ENCODE measurements at regions not wholly inside any gene's neighbourhood (a gene's known extent, or its start where the extent isn't known, plus 50 kb on each side); places are given as distances from the start of the nearest gene placed in this dataset.
"Not testable (repeated sequence)": the region's sequence is repeated elsewhere in the genome, so short reads cannot be mapped to it uniquely, and the experiment has no call there.

- Mint-ChIP-seq H3K9me3 (no peaks in the 10 kb centered on the region), H3K4me1 (ENCODE audit: low read depth) (peaks cover 16% of the 10 kb centered on the region), H3K36me3 (ENCODE audit: low read depth) (no peaks in the 10 kb centered on the region), H3K27me3 (no peaks in the 10 kb centered on the region), H3K4me3 (no peak overlapping the region), H3K27ac (no peak overlapping the region)
- DNase-seq: no peak
Observed at GRCh38 chr15:87739866-87740265, 516.7 kb downstream of the NTRK3 start.

- H3K9me3 Mint-ChIP-seq: no peaks in the 10 kb centered on the region
- no peaks in the 10 kb centered on the region for H3K27me3 Mint-ChIP-seq
- peaks cover 16% of the 10 kb centered on the region for H3K4me1 Mint-ChIP-seq (ENCODE audit: low read depth)
- H3K27ac Mint-ChIP-seq: no peak overlapping the region
- H3K4me3 Mint-ChIP-seq: no peak overlapping the region
- no peak for DNase-seq
- H3K36me3 Mint-ChIP-seq (ENCODE audit: low read depth): no peaks in the 10 kb centered on the region
Observed at GRCh38 chr15:87739081-87739480, 517.5 kb downstream of the NTRK3 start.

DNA sequence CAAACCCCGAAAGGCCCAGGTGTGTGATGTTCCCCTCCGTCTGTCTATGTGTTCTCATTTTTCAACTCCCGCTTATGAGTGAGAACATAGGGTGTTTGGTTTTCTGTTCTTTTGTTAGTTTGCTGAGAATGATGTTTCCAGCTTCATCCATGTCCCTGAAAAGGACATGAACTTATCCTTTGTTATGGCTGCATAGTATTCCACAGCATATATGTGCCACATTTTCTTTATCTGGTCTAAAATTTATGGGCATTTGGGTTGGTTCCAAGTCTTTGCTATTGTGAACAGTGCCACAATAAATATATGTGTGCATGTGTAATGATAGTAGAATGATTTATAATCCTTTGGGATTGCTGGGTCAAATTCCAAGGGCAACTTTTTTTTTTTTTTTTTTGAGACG, 519.1 kb downstream of the NTRK3 start:
- peaks cover 16% of the 10 kb centered on the region for H3K4me1 Mint-ChIP-seq (ENCODE audit: low read depth)

DNA sequence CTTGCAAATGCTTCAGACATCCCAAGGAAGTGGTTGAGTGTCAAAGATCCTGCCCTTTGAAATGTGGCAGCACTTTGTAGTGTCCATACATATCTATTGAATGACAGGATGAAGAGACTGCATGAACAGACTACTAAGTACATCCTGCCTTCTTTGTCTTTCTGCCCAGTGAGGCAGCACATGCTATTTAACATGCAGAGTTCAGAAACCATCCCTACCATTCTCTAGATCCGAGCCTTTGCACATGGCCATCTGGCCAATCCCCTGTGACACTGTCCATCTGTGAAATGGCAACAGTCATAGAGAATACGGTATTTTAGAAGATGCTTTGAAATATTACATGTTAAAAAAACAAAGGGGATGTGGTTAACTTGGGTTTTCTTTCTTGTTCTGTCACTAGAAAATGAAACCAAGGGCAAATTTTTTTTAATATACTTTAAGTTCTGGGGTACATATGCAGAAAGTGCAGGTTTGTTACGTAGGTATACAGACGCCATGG, 519.6 kb downstream of the NTRK3 start:
- no peak overlapping the region for H3K4me3 Mint-ChIP-seq
- H3K27me3 Mint-ChIP-seq: peaks cover 3% of the 10 kb centered on the region
- no peak overlapping the region for H3K27ac Mint-ChIP-seq
- no peaks in the 10 kb centered on the region for H3K36me3 Mint-ChIP-seq (ENCODE audit: low read depth)
- H3K4me1 Mint-ChIP-seq (ENCODE audit: low read depth): peaks cover 16% of the 10 kb centered on the region
- DNase-seq: no peak
- no peaks in the 10 kb centered on the region for H3K9me3 Mint-ChIP-seq

More for the DNA sequence above, 519.1 kb downstream of the NTRK3 start:
- not testable (repeated sequence) for H3K27me3 Mint-ChIP-seq; H3K4me3 Mint-ChIP-seq; H3K27ac Mint-ChIP-seq; H3K36me3 Mint-ChIP-seq (ENCODE audit: low read depth); DNase-seq; H3K9me3 Mint-ChIP-seq

- Mint-ChIP-seq H3K27ac (no peak overlapping the region), H3K9me3 (no peaks in the 10 kb centered on the region), H3K36me3 (ENCODE audit: low read depth) (no peaks in the 10 kb centered on the region), H3K4me1 (ENCODE audit: low read depth) (peaks cover 16% of the 10 kb centered on the region), H3K27me3 (peaks cover 4% of the 10 kb centered on the region), H3K4me3 (no peak overlapping the region)
- no peak for DNase-seq
Observed at GRCh38 chr15:87736401-87736800, 520.1 kb downstream of the NTRK3 start.

- H3K27me3 Mint-ChIP-seq: peaks cover 4% of the 10 kb centered on the region
- H3K4me1 Mint-ChIP-seq (ENCODE audit: low read depth): peaks cover 16% of the 10 kb centered on the region
- no peaks in the 10 kb centered on the region for H3K9me3 Mint-ChIP-seq
- no peak overlapping the region for H3K4me3 Mint-ChIP-seq
- H3K27ac Mint-ChIP-seq: no peak overlapping the region
- no peaks in the 10 kb centered on the region for H3K36me3 Mint-ChIP-seq (ENCODE audit: low read depth)
- no peak for DNase-seq
Observed at GRCh38 chr15:87735522-87735921, 521.0 kb downstream of the NTRK3 start.

DNA sequence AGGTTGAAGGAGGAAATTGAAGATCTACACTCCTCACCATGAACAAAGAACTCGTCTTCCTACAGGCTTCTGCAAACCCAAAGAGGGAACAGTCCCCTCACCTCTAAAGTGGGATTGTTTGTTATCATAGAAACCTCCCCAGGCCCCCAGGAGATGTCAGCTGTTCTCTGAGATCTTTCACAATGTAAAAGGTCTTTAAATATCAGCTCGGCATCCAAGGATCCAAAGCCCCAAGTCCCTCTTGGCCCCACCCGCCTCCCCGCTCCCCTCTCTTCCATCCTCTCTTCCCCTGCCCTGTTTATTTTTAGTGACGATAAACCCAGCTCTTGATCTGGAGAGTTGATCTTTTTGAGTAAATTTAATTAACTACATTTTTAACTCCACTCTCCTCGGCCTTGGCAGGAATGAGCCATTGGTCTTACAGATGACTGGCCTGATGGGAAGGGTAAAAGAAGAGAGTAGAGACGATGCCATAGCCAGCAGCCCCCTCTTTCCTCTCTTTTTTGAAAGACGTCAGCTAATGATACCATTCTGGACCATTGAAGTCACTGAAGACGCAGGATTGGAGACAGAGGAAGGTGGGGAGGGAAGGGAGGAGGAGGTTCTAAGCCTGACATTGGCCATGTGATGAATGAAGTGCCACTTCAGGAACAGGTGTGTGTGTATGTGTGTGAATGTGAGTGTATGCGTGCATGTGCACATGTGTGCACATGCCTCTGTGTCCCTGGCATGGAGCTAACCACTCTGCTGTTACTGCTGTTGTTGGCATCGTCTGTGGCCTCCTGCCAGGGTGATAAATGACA, 521.8 kb downstream of the NTRK3 start:
- Mint-ChIP-seq H3K4me3 (no peak overlapping the region), H3K4me1 (ENCODE audit: low read depth) (peaks cover 16% of the 10 kb centered on the region), H3K36me3 (ENCODE audit: low read depth) (no peaks in the 10 kb centered on the region), H3K9me3 (no peaks in the 10 kb centered on the region), H3K27me3 (peaks cover 4% of the 10 kb centered on the region), H3K27ac (no peak overlapping the region)
- DNase-seq: no peak

GRCh38 chr15:87733977-87734376, 522.6 kb downstream of the NTRK3 start:
- no peak overlapping the region for H3K4me3 Mint-ChIP-seq

DNA sequence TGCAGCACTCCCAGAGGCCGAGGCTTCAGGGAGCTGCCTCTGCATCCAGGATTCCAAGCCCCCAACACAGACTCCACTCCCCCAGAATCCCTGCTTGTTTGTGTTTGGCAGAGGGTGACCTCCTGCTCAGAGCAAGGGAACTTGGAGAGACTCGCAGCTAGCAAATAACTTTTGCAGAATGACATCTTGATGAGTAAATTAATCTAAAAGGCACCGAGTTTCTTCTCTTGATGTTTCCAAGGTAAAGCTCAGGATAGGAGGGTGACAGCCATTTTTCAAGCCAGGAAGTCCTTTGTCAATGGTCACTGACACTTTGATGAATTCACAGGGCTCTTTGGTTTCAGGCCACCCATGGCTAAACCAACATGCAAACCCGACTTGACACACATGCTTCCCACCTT, 523.0 kb downstream of the NTRK3 start:
- peaks cover 16% of the 10 kb centered on the region for H3K4me1 Mint-ChIP-seq (ENCODE audit: low read depth)
- DNase-seq: no peak
- no peaks in the 10 kb centered on the region for H3K36me3 Mint-ChIP-seq (ENCODE audit: low read depth)
- H3K4me3 Mint-ChIP-seq: no peak overlapping the region
- no peak overlapping the region for H3K27ac Mint-ChIP-seq
- H3K27me3 Mint-ChIP-seq: peaks cover 4% of the 10 kb centered on the region
- no peaks in the 10 kb centered on the region for H3K9me3 Mint-ChIP-seq

More at GRCh38 chr15:87733977-87734376, 522.6 kb downstream of the NTRK3 start:
- Mint-ChIP-seq H3K27ac (no peak overlapping the region), H3K4me1 (ENCODE audit: low read depth) (peaks cover 16% of the 10 kb centered on the region), H3K27me3 (peaks cover 4% of the 10 kb centered on the region), H3K9me3 (no peaks in the 10 kb centered on the region), H3K36me3 (ENCODE audit: low read depth) (no peaks in the 10 kb centered on the region)
- DNase-seq: no peak

GRCh38 chr15:87732976-87733375, 523.6 kb downstream of the NTRK3 start:
- Mint-ChIP-seq H3K4me1 (ENCODE audit: low read depth) (peaks cover 16% of the 10 kb centered on the region), H3K9me3 (no peaks in the 10 kb centered on the region), H3K4me3 (no peak overlapping the region), H3K27me3 (peaks cover 4% of the 10 kb centered on the region), H3K36me3 (ENCODE audit: low read depth) (no peaks in the 10 kb centered on the region), H3K27ac (no peak overlapping the region)
- DNase-seq: no peak

DNA sequence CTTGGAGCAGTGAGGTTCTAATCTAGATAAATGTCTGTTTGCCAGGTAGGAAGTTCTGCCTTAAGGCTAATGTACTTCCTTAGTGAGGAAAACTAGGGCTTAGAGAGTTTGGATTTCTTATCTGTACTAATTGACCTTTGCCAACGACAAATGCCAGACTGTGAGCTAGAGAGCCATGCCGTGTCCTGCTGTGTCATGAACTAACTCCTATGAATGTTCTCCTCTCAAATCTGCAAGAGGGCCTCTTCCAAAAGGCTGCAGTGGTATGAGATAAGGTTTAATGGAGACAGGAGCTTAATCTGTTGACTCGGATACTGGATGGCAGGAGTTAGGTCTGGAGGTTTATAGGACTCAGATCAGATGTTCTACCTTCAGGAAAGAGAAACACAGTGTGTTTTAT, 524.9 kb downstream of the NTRK3 start:
- H3K36me3 Mint-ChIP-seq (ENCODE audit: low read depth): no peaks in the 10 kb centered on the region
- H3K4me1 Mint-ChIP-seq (ENCODE audit: low read depth): peaks cover 8% of the 10 kb centered on the region
- no peaks in the 10 kb centered on the region for H3K9me3 Mint-ChIP-seq
- H3K27me3 Mint-ChIP-seq: peaks cover 4% of the 10 kb centered on the region
- H3K27ac Mint-ChIP-seq: no peak overlapping the region
- no peak overlapping the region for H3K4me3 Mint-ChIP-seq
- no peak for DNase-seq

- no peak overlapping the region for H3K27ac Mint-ChIP-seq
- no peaks in the 10 kb centered on the region for H3K4me1 Mint-ChIP-seq (ENCODE audit: low read depth)
- no peak overlapping the region for H3K4me3 Mint-ChIP-seq
- H3K9me3 Mint-ChIP-seq: no peaks in the 10 kb centered on the region
- no peaks in the 10 kb centered on the region for H3K36me3 Mint-ChIP-seq (ENCODE audit: low read depth)
- no peak for DNase-seq
- H3K27me3 Mint-ChIP-seq: peaks cover 4% of the 10 kb centered on the region
Observed at GRCh38 chr15:87730706-87731105, 525.8 kb downstream of the NTRK3 start.

- no peak overlapping the region for H3K4me3 Mint-ChIP-seq
- no peak overlapping the region for H3K27ac Mint-ChIP-seq
- no peaks in the 10 kb centered on the region for H3K4me1 Mint-ChIP-seq (ENCODE audit: low read depth)
- H3K9me3 Mint-ChIP-seq: no peaks in the 10 kb centered on the region
- H3K36me3 Mint-ChIP-seq (ENCODE audit: low read depth): no peaks in the 10 kb centered on the region
- H3K27me3 Mint-ChIP-seq: peaks cover 4% of the 10 kb centered on the region
- DNase-seq: no peak
Observed at GRCh38 chr15:87728998-87729397, 527.5 kb downstream of the NTRK3 start.

DNA sequence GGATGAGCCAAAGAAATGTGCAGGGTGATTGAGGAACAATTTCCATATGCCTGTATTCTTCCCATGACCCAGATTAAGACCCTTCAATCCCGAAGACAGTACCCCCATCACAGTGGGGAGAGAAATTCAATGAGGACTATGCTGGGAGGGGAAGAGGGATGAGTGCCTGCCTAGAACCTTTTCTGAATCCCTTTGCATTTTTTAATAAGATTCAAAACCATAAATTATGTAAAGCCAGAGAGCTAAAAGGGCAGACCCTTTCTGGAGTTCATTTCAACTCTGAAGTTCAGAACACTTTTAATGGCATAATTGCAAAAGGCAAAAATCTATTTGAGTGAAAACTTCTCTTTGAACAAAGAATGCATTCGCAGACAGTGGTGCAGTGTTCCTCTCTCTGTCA, 529.5 kb downstream of the NTRK3 start:
- H3K4me1 Mint-ChIP-seq (ENCODE audit: low read depth): no peaks in the 10 kb centered on the region
- no peak for DNase-seq
- no peak overlapping the region for H3K27ac Mint-ChIP-seq
- H3K36me3 Mint-ChIP-seq (ENCODE audit: low read depth): no peaks in the 10 kb centered on the region
- no peak overlapping the region for H3K4me3 Mint-ChIP-seq
- H3K27me3 Mint-ChIP-seq: peaks cover 4% of the 10 kb centered on the region
- no peaks in the 10 kb centered on the region for H3K9me3 Mint-ChIP-seq

GRCh38 chr15:87724330-87724729, 532.2 kb downstream of the NTRK3 start:
- H3K27ac Mint-ChIP-seq: no peak overlapping the region
- no peak for DNase-seq
- peaks cover 2% of the 10 kb centered on the region for H3K27me3 Mint-ChIP-seq
- no peaks in the 10 kb centered on the region for H3K9me3 Mint-ChIP-seq
- no peak overlapping the region for H3K4me3 Mint-ChIP-seq
- H3K4me1 Mint-ChIP-seq (ENCODE audit: low read depth): no peaks in the 10 kb centered on the region
- H3K36me3 Mint-ChIP-seq (ENCODE audit: low read depth): no peaks in the 10 kb centered on the region
